Duodenal mucosa (tissue), 2 donors: ENCODE measurements at regions not wholly inside any gene's neighbourhood (a gene's known extent, or its start where the extent isn't known, plus 50 kb on each side); places are given as distances from the start of the nearest gene placed in this dataset.

Experiments
- H3K27ac ChIP-seq: one replicate; pipeline ENCODE4 v1.7.0; 2013; ENCODE audit warnings: low read depth, low read length
- H3K27me3 ChIP-seq, 2 donors: one replicate each; pipeline ENCODE4 v1.7.0; 2013; ENCODE audit warnings: low read length in 2 of 2, control low read depth in 1 of 2; ENCODE audit not compliant: insufficient read depth in 2 of 2, control insufficient read depth in 1 of 2
- H3K36me3 ChIP-seq, 2 donors: one replicate each; pipeline ENCODE4 v1.7.0; 2013; ENCODE audit warnings: low read length in 2 of 2, control low read depth in 1 of 2; ENCODE audit not compliant: insufficient read depth in 2 of 2, control insufficient read depth in 1 of 2
- H3K4me1 ChIP-seq, 2 donors: one replicate each; pipeline ENCODE4 v1.7.0; 2013; ENCODE audit warnings: low read length in 2 of 2, control low read depth in 1 of 2; ENCODE audit not compliant: insufficient read depth in 2 of 2, control insufficient read depth in 1 of 2
- H3K4me3 ChIP-seq, 2 donors: one replicate each; pipeline ENCODE4 v1.7.0; 2013; ENCODE audit warnings: low read length in 2 of 2, low read depth in 1 of 2
- H3K9ac ChIP-seq, 2 donors: one replicate each; pipeline ENCODE4 v1.7.0; 2013; ENCODE audit warnings: low read length in 2 of 2, low read depth in 1 of 2
- H3K9me3 ChIP-seq, 2 donors: one replicate each; pipeline ENCODE4 v1.7.0; 2013; ENCODE audit warnings: low read length in 2 of 2, control low read depth in 1 of 2; ENCODE audit not compliant: control insufficient read depth in 1 of 2

DNA sequence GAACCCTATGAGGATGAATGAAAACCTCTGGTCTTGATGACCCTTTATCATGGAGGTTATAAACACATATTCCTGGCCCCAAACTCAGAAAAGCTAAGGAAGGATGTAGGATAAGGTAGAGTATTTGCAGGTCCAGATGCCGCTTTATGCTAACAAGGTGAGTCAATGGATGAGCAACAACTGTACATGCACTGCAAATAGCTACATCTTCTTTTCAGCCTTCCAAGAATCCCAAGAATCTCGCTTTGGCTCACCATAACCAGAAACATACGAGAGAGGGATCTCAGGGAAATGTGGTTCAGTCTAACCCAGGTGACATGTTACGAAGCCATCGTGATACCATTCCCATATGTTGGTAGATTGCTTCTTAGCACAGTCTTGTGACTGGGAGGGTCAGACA lies 152.3 kb upstream of the ANKH start:
- H3K27me3 ChIP-seq: peaks cover 0 to 4% of the 10 kb centered on the region in 2 donors
- no peaks in the 10 kb centered on the region for H3K36me3 ChIP-seq
- H3K4me3 ChIP-seq: no peak overlapping the region
- no peak overlapping the region for H3K27ac ChIP-seq
- no peaks in the 10 kb centered on the region for H3K4me1 ChIP-seq
- no peak overlapping the region for H3K9ac ChIP-seq
- H3K9me3 ChIP-seq: no peaks in the 10 kb centered on the region

DNA sequence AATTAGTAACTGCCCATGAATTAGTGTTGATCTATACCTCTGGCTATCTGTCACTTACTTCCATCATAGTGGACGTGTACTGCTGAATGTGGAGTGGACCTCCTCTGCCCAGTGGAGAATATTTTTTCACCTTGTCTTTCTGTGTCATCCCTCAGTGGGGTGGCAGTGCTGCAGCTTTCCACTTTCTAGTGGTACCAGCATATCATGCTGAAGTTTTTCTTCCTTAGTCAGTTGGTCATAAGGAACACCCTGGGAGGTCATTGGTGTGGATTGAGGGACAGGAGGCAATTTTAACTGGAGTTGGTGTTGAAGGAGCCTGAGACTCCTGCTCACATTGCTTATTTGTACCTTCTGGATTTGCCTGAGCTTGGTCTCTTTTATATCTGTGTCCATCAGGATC lies 151.7 kb upstream of the ANKH start:
- no peak overlapping the region for H3K9ac ChIP-seq
- H3K27me3 ChIP-seq: peaks cover 0 to 4% of the 10 kb centered on the region in 2 donors
- H3K4me3 ChIP-seq: no peak overlapping the region
- no peak overlapping the region for H3K27ac ChIP-seq
- no peaks in the 10 kb centered on the region for H3K36me3 ChIP-seq
- no peaks in the 10 kb centered on the region for H3K4me1 ChIP-seq
- H3K9me3 ChIP-seq: no peaks in the 10 kb centered on the region

DNA sequence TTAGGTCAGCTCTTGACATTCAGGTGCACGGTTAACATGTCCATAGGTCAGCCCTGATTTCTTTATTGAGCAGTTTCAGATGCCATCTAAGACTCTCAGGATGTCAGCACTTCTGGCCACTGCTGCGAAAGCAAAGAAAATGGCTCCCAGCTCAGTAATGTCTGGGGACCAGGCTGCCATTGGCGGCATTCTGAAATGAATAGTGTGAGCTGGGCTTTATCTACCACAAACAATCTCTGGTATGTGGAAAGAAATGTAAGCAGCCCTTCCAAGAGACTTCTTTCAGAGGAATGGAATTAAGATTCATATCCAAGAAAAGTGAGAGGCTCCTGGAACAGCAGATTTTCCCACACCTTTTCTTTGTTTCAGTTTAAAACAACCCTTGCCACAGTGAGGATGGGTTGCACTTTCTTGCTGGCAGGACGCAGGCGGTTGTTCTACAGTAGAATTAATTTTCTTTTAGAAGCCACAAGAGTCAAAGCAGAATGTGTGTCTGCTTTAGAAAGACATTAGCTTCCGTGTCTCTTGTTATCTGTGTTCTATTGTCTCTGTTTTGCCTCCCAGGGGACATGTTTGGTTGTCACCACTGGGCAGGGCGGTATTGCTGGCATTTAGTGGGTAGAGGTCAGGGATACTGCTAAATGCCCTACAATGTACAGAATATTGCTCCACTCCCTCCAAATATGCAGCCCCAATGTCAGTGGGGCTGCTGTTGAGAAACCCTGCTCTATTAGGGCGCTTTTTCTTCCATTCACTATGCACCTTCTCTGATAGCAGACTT lies 149.9 kb upstream of the ANKH start:
- no peak overlapping the region for H3K9ac ChIP-seq
- no peaks in the 10 kb centered on the region for H3K9me3 ChIP-seq
- no peaks in the 10 kb centered on the region for H3K36me3 ChIP-seq
- no peaks in the 10 kb centered on the region for H3K27me3 ChIP-seq
- no peaks in the 10 kb centered on the region for H3K4me1 ChIP-seq
- H3K4me3 ChIP-seq: no peak overlapping the region
- H3K27ac ChIP-seq: no peak overlapping the region

DNA sequence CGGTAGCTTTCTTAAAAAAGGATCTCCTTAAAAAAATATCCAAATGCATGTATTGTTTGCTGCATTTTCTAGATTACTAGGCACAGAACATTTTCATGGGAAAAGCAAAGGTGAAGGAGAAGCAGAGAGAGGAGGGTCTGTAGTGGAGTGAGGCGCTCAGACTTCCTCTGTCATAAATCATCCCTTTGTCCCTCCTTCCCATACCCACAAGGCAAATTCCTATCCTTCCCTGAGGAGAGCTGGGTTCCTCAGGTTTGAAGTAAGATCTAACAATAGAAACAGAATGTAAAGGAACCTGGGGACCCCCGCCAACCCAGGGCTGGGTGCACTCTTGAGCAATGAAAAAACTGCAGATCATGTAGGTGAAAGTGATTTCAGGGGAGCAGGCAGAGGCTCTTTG lies 149.2 kb upstream of the ANKH start:
- no peak overlapping the region for H3K4me3 ChIP-seq
- no peaks in the 10 kb centered on the region for H3K27me3 ChIP-seq
- no peak overlapping the region for H3K9ac ChIP-seq
- H3K27ac ChIP-seq: no peak overlapping the region
- H3K4me1 ChIP-seq: no peaks in the 10 kb centered on the region
- no peaks in the 10 kb centered on the region for H3K9me3 ChIP-seq
- no peaks in the 10 kb centered on the region for H3K36me3 ChIP-seq

DNA sequence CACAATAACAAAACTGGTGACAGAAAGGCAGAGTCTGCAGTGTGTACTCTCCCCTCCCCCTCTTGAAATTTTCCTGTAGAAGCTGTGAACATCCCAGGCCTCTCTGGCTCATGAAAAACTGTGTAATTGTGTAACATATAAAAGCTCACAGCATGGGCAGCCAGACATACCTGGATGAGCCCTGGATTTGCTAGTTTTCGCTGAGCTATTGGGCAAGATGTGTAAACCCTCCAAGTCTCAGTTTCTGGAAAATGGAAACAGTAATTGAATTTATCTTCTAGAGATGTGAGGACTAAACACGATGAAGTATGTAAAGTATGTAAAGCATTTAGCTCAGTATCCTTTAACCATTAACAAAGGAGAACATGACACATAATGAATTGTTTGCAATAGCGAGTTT lies 143.2 kb upstream of the ANKH start:
- Histone ChIP-seq H3K4me3 (no peak overlapping the region), H3K9ac (no peak overlapping the region), H3K27ac (no peak overlapping the region), H3K4me1 (peaks cover 3 to 8% of the 10 kb centered on the region in 2 donors), H3K9me3 (no peaks in the 10 kb centered on the region), H3K27me3 (no peaks in the 10 kb centered on the region), H3K36me3 (no peaks in the 10 kb centered on the region)

DNA sequence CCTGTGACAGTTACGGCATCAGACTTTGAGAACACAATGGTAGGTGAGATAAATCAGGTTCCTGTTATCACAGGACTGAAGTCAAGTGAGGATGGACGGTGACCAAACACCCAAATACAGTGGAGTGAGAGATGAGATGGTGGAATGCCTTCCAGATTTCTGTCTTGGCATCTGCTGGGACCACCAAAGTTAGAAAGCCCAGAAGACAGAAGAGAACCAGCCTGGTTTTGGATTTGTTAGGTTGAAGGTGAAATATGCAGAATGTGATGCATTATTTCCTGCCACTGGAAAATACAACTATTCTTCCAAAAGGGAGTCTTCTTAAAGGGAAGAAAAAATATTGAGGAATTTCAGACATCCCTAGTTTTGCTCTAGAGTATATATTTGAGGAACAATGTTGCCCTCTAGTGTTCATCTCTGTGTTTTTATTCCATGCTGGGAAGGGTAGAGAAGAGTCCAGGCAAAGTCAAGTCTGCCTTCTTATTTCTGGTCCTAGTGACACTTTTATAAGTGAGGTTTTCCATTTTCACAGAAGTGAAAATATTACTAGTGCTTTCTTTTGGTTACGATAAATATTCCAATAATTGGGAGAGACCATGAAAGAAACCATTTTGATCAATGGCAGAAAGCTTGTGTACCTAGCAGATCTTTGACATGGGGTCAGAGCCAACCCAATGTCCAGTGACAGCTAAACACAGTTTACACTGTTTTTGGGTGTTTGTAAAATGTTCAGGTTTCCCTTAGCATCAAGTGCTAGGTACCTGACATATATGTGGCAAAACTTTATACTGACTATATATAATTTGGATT lies 142.3 kb upstream of the ANKH start:
- Histone ChIP-seq H3K9me3 (no peaks in the 10 kb centered on the region), H3K36me3 (no peaks in the 10 kb centered on the region), H3K27me3 (no peaks in the 10 kb centered on the region), H3K27ac (no peak overlapping the region), H3K9ac (no peak overlapping the region), H3K4me3 (no peak overlapping the region), H3K4me1 (peaks cover 7 to 16% of the 10 kb centered on the region in 2 donors)

DNA sequence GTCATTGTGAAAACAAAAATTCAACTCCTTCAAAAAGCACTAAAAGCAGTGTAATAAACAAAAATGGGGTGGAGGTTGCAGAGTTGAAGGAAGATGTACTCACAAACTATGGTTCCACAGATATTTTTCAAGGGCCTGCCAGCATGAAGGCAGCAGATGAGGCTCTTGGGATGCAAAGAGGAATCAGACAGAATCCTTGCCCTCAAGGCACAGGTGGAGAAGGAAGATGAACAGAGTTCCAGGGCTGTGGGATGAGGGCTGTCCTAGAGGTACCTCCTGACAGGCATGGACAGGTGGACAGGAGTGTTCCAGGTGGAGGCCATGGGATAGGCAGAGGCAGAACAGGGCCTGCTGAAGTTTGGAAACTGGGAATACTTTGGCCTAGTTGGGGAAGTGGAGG lies 140.5 kb upstream of the ANKH start:
- H3K36me3 ChIP-seq: no peaks in the 10 kb centered on the region
- peaks cover 14 to 29% of the 10 kb centered on the region in 2 donors for H3K4me1 ChIP-seq
- H3K27me3 ChIP-seq: no peaks in the 10 kb centered on the region
- H3K9ac ChIP-seq: no peak overlapping the region
- no peak overlapping the region for H3K4me3 ChIP-seq
- H3K9me3 ChIP-seq: no peaks in the 10 kb centered on the region
- H3K27ac ChIP-seq: no peak overlapping the region

DNA sequence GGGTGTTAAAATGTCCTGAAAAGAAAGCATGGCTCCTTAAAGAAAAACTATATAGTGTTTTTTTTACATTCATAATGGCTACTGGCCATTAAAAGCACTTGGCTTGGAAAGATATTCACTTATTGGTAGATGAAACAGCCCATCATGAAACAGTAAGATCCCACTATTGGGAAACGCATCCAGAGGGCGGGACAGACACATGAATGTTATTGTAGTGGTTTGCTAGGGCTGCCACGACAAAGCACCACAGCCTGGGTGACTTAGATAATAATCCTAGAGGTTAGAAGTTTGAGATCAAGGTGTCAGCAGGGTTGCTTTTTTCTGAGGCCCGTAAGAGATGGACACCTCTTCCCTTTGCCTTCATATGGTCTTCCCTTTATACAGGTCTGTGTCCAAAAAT lies 139.4 kb upstream of the ANKH start:
- no peak overlapping the region for H3K27ac ChIP-seq
- H3K27me3 ChIP-seq: no peaks in the 10 kb centered on the region
- no peak overlapping the region for H3K9ac ChIP-seq
- H3K36me3 ChIP-seq: no peaks in the 10 kb centered on the region
- peaks cover 14 to 29% of the 10 kb centered on the region in 2 donors for H3K4me1 ChIP-seq
- no peaks in the 10 kb centered on the region for H3K9me3 ChIP-seq
- H3K4me3 ChIP-seq: no peak overlapping the region

DNA sequence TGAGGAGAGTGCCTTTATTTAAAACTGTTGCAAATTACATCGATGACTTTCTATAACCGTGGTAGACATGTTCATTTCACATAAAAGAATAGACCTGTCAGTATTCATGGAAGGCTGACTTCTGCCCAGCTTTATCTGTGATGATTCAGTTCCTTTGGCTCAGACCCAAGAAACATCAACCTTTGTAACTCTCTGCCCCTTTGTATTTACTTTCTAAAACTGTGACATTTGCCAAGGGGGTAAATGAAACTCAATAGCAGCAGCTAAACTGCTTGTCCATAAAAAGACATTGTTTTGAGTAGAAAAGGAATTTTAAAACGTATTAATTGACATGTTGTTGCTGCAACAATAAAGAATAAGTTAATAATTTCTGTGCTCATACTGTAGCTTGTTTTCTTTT lies 137.8 kb upstream of the ANKH start:
- Histone ChIP-seq H3K4me3 (no peak overlapping the region), H3K9me3 (no peaks in the 10 kb centered on the region), H3K4me1 (peaks cover 14 to 29% of the 10 kb centered on the region in 2 donors), H3K36me3 (no peaks in the 10 kb centered on the region), H3K9ac (no peak overlapping the region), H3K27ac (no peak overlapping the region), H3K27me3 (no peaks in the 10 kb centered on the region)

DNA sequence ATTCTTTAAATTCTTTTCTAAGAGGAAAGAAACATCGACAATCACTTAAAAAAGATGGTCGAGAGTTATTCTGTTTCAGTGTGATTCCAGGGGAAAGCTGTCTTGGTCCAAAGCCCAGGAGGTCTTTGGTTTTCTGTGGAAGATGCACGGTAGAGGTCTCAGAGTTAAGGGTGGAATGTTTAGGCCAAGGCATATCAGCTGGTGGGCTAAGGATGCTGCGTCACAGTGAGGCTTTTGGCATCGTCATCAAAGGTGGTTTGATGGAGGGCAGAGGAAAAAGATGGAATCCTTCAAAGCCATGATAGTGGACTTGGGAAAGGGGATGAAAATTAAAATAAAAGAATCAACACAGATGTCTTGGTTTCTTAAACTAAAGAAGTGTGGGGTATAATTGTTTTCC lies 137.3 kb upstream of the ANKH start:
- Histone ChIP-seq H3K27ac (peak overlapping the region; percentile 22), H3K9ac (peak overlapping the region in 1 of 2 donors; percentile 13)

More for the DNA sequence above, 137.3 kb upstream of the ANKH start:
- Histone ChIP-seq H3K27me3 (no peaks in the 10 kb centered on the region), H3K9me3 (no peaks in the 10 kb centered on the region), H3K4me3 (no peak overlapping the region), H3K36me3 (no peaks in the 10 kb centered on the region), H3K4me1 (peaks cover 14 to 29% of the 10 kb centered on the region in 2 donors)
